ENCODE measurements at regions not wholly inside any gene's neighbourhood (a gene's known extent, or its start where the extent isn't known, plus 50 kb on each side); places are given as distances from the start of the nearest gene placed in this dataset.

- ChIA-PET POLR2A (no interaction called here), CTCF (no interaction called here)
- TF ChIP-seq ZNF384 (IDR thresholded peaks at IDR 0.05) = no peak
- TF ChIP-seq ARNT (IDR thresholded peaks at IDR 0.05) = no peak
- no peak for TF ChIP-seq LEF1 (IDR thresholded peaks at IDR 0.05; ENCODE audit: borderline replicate concordance)
- TF ChIP-seq ELF4 (IDR thresholded peaks at IDR 0.05) = no peak
- no peak for DNase-seq (ENCODE audit: extremely low spot score)
Measured at GRCh38 chr2:67032076-67032475, 365.1 kb upstream of the ETAA1 start.

DNA sequence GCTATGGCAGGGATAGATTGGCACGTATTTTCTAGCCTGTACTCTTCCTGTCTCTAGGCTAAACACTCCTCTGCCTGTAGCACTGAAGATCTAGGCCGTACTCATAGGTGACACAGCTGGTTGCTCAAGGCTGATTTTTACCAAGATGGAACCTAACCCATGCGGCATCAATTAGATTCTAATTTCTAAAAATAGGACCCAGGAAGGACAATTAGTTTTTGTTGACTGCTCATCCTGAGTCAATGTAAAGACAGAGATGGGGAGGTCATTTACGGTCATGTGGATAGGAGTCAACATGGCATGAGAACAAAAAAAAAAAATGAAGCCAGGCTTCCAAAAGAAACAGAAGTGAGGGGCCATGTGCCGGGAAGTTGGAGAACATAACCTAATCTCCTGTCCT lies 360.7 kb upstream of the ETAA1 start:
- TF ChIP-seq L3MBTL2 (conservative IDR thresholded peaks at IDR 0.05) = no peak
- TF ChIP-seq PKNOX1 (IDR thresholded peaks at IDR 0.05) = no peak
- no peak for TF ChIP-seq SP1 (IDR thresholded peaks at IDR 0.05)
- no peak for TF ChIP-seq SUZ12 (IDR thresholded peaks at IDR 0.05)
- TF ChIP-seq CTBP1 (IDR thresholded peaks at IDR 0.05; ENCODE audit: borderline replicate concordance) = no peak
- TF ChIP-seq FOXK2 (IDR thresholded peaks at IDR 0.05) = no peak
- TF ChIP-seq NFRKB (IDR thresholded peaks at IDR 0.05) = no peak
- TF ChIP-seq BHLHE40 (IDR thresholded peaks at IDR 0.05; ENCODE audit: borderline replicate concordance) = no peak
- TF ChIP-seq TARDBP (IDR thresholded peaks at IDR 0.05) = no peak
- TF ChIP-seq LEF1 (IDR thresholded peaks at IDR 0.05; ENCODE audit: borderline replicate concordance) = no peak
- TF ChIP-seq HDGF (IDR thresholded peaks at IDR 0.05; ENCODE audit: borderline replicate concordance) = no peak
- TF ChIP-seq FOXM1 (IDR thresholded peaks at IDR 0.05; ENCODE audit: borderline replicate concordance) = no peak
- TF ChIP-seq ELF4 (IDR thresholded peaks at IDR 0.05) = no peak
- TF ChIP-seq ARNT (IDR thresholded peaks at IDR 0.05) = no peak
- TF ChIP-seq FOXA1 (IDR thresholded peaks at IDR 0.05) = no peak
- no peak for TF ChIP-seq ZNF384 (IDR thresholded peaks at IDR 0.05)
- POLR2A ChIA-PET = no interaction called here
- CTCF ChIA-PET = no interaction called here
- no peak for DNase-seq (ENCODE audit: extremely low spot score)

- ChIA-PET POLR2A (no interaction called here), CTCF (no interaction called here)
- DNase-seq (ENCODE audit: extremely low spot score) = no peak
- TF ChIP-seq L3MBTL2 (conservative IDR thresholded peaks at IDR 0.05) = no peak
- TF ChIP-seq PKNOX1 (IDR thresholded peaks at IDR 0.05) = peak; percentile 80
- no peak for TF ChIP-seq ZNF384 (IDR thresholded peaks at IDR 0.05)
Measured at GRCh38 chr2:67037655-67038054, 359.5 kb upstream of the ETAA1 start.

DNA sequence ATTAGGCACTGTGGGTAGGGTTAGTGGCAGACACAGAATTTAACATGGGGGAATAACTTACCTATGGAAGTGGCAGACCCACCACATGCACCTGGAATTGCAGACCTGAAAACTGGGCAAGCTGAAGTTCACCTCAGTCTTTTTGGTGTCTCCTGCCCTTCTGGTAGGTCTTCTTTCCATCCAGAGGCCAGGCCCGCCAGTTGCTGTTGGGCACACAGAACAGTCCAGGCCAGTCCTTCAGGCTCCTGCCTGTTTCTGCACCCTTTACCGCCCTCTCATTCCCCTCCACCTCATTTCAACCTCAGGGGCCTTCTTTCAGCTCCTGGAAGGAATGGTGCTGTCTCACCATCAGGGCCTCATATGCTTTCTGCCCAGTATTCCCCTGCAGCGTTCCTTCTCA lies 358.9 kb upstream of the ETAA1 start:
- ChIA-PET POLR2A (no interaction called here), CTCF (no interaction called here)
- no peak for DNase-seq (ENCODE audit: extremely low spot score)
- TF ChIP-seq FOXA1 (IDR thresholded peaks at IDR 0.05) (no peak), FOXK2 (IDR thresholded peaks at IDR 0.05) (no peak), SP1 (IDR thresholded peaks at IDR 0.05) (no peak), HDGF (IDR thresholded peaks at IDR 0.05; ENCODE audit: borderline replicate concordance) (no peak), CTBP1 (IDR thresholded peaks at IDR 0.05; ENCODE audit: borderline replicate concordance) (no peak), LEF1 (IDR thresholded peaks at IDR 0.05; ENCODE audit: borderline replicate concordance) (no peak), TARDBP (IDR thresholded peaks at IDR 0.05) (no peak), ARNT (IDR thresholded peaks at IDR 0.05) (no peak)

GRCh38 chr2:67039058-67039457 lies 358.1 kb upstream of the ETAA1 start:
- ChIA-PET POLR2A (no interaction called here), CTCF (interaction anchor here (0.6 kb wide), 1 partner anchor 16 kb away, joined by 3 read pairs; no protein-coding TSS in a partner anchor)
- TF ChIP-seq SUZ12 (IDR thresholded peaks at IDR 0.05) = no peak
- TF ChIP-seq FOXK2 (IDR thresholded peaks at IDR 0.05) = no peak
- TF ChIP-seq ZNF384 (IDR thresholded peaks at IDR 0.05) = no peak
- no peak for TF ChIP-seq CTBP1 (IDR thresholded peaks at IDR 0.05; ENCODE audit: borderline replicate concordance)
- TF ChIP-seq BHLHE40 (IDR thresholded peaks at IDR 0.05; ENCODE audit: borderline replicate concordance) = no peak
- no peak for TF ChIP-seq NFRKB (IDR thresholded peaks at IDR 0.05)
- no peak for TF ChIP-seq L3MBTL2 (conservative IDR thresholded peaks at IDR 0.05)
- no peak for TF ChIP-seq ELF4 (IDR thresholded peaks at IDR 0.05)
- TF ChIP-seq SP1 (IDR thresholded peaks at IDR 0.05) = no peak
- no peak for TF ChIP-seq FOXA1 (IDR thresholded peaks at IDR 0.05)
- no peak for TF ChIP-seq HDGF (IDR thresholded peaks at IDR 0.05; ENCODE audit: borderline replicate concordance)
- no peak for TF ChIP-seq LEF1 (IDR thresholded peaks at IDR 0.05; ENCODE audit: borderline replicate concordance)
- TF ChIP-seq ARNT (IDR thresholded peaks at IDR 0.05) = no peak
- TF ChIP-seq PKNOX1 (IDR thresholded peaks at IDR 0.05) = no peak
- no peak for TF ChIP-seq FOXM1 (IDR thresholded peaks at IDR 0.05; ENCODE audit: borderline replicate concordance)
- no peak for TF ChIP-seq TARDBP (IDR thresholded peaks at IDR 0.05)
- no peak for DNase-seq (ENCODE audit: extremely low spot score)

DNA sequence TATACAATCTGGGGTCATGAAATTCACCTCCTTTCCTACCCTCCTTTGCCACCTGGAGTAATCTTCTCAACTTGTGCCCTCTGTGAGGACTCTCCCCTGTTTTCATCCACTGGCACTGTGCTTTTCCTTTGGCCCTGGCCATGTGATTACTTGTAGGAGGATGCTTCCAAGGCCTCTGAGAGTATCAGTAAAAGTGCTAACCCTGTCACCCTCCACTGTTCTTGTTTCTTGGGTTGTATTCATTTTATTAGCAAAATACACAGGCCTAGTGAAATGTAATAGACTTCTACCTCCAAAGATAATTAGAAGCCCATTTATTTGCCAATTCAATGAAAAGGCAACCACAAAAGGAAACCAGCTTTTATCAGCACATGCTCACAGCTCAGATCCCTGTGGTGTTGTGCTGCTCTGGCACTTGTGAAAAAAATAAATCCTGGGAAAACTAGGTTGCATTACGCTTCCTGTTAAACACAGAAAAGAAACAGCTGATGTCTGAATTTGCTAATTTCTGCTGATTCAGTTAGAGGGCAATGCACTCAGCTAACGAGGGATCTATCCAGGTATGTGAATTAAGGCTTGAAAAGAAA lies 357.5 kb upstream of the ETAA1 start:
- CTCF ChIA-PET = interaction anchor here (0.6 kb wide), 1 partner anchor 15 kb away, joined by 3 read pairs; no protein-coding TSS in a partner anchor
- POLR2A ChIA-PET = interaction anchor here (1.2 kb wide), 1 partner anchor 606 kb away, joined by 3 read pairs; no protein-coding TSS in a partner anchor
- DNase-seq (ENCODE audit: extremely low spot score) = no peak
- TF ChIP-seq HDGF (IDR thresholded peaks at IDR 0.05; ENCODE audit: borderline replicate concordance) (no peak), FOXM1 (IDR thresholded peaks at IDR 0.05; ENCODE audit: borderline replicate concordance) (no peak), PKNOX1 (IDR thresholded peaks at IDR 0.05) (no peak), FOXA1 (IDR thresholded peaks at IDR 0.05) (no peak), ELF4 (IDR thresholded peaks at IDR 0.05) (no peak), ARNT (IDR thresholded peaks at IDR 0.05) (no peak), BHLHE40 (IDR thresholded peaks at IDR 0.05; ENCODE audit: borderline replicate concordance) (no peak), ZNF384 (IDR thresholded peaks at IDR 0.05) (no peak), NFRKB (IDR thresholded peaks at IDR 0.05) (no peak), SP1 (IDR thresholded peaks at IDR 0.05) (no peak), SUZ12 (IDR thresholded peaks at IDR 0.05) (no peak), LEF1 (IDR thresholded peaks at IDR 0.05; ENCODE audit: borderline replicate concordance) (no peak)

All from HEK293T (cell line).